Endodermal cell (in vitro differentiated cells): ENCODE measurements at regions not wholly inside any gene's neighbourhood (a gene's known extent, or its start where the extent isn't known, plus 50 kb on each side); places are given as distances from the start of the nearest gene placed in this dataset.

Source experiments
- DNase-seq: peaks from one replicate; pipeline ENCODE4 v3.0.0-alpha.2; 2017
- H3K27ac ChIP-seq: 2 replicates; pipeline ENCODE4 v1.5.1; 2013; ENCODE audit warnings: mild to moderate bottlenecking, low read depth, low read length, moderate library complexity
- H3K27me3 ChIP-seq: 2 replicates; pipeline ENCODE4 v1.6.1; 2013; ENCODE audit warnings: mild to moderate bottlenecking, low read length, moderate library complexity; ENCODE audit not compliant: insufficient read depth, control insufficient read depth, poor library complexity, severe bottlenecking
- H3K36me3 ChIP-seq: 2 replicates; pipeline ENCODE4 v1.7.0; 2013; ENCODE audit warnings: mild to moderate bottlenecking, low read length, moderate library complexity; ENCODE audit not compliant: control insufficient read depth, insufficient read depth
- H3K4me1 ChIP-seq: one replicate; pipeline ENCODE4 v1.7.0; 2013; ENCODE audit warnings: low read length; ENCODE audit not compliant: control insufficient read depth, insufficient read depth
- H3K4me3 ChIP-seq: 2 replicates; pipeline ENCODE4 v1.5.1; 2013; ENCODE audit warnings: mild to moderate bottlenecking, low read length, moderate library complexity
- H3K9ac ChIP-seq: 2 replicates; pipeline ENCODE4 v1.6.1; 2013; ENCODE audit warnings: mild to moderate bottlenecking, low read length, moderate library complexity; ENCODE audit not compliant: poor library complexity, severe bottlenecking; ENCODE audit errors: extremely low read depth
- H3K9me3 ChIP-seq: 2 replicates; pipeline ENCODE4 v1.6.1; 2013; ENCODE audit warnings: mild to moderate bottlenecking, low read length, moderate library complexity; ENCODE audit not compliant: control insufficient read depth
- H3K27ac Mint-ChIP-seq: 2 replicates; pipeline ENCODE4 v1.8.0; 2020; ENCODE audit warnings: mixed read lengths
- H3K27me3 Mint-ChIP-seq: 2 replicates; pipeline ENCODE4 v1.8.0; 2021; ENCODE audit warnings: mild to moderate bottlenecking, mixed read lengths; ENCODE audit not compliant: insufficient read depth
- H3K36me3 Mint-ChIP-seq: 2 replicates; pipeline ENCODE4 v1.8.0; 2020; ENCODE audit warnings: low read depth, mixed read lengths
- H3K4me1 Mint-ChIP-seq: 2 replicates; pipeline ENCODE4 v1.8.0; 2020; ENCODE audit warnings: mixed read lengths
- H3K4me3 Mint-ChIP-seq: 2 replicates; pipeline ENCODE4 v1.8.0; 2020; ENCODE audit warnings: mild to moderate bottlenecking, moderate library complexity, mixed read lengths
- H3K9me3 Mint-ChIP-seq: 2 replicates; pipeline ENCODE4 v1.8.0; 2020; ENCODE audit warnings: mild to moderate bottlenecking, mixed read lengths
- WGBS, 2 experiments: methylation state at CpG; one replicate each; pipeline versions ENCODE4 v1.1.5 to v1.1.7; 2013; ENCODE audit warnings: missing lambda C conversion rate in 2 of 2, mixed read lengths in 1 of 2; ENCODE audit not compliant: insufficient coverage in 1 of 2, insufficient read length in 1 of 2; 5-methylcytosine and 5-hydroxymethylcytosine counted together
- TF ChIP-seq, protein P1 (sequence below): fragments of 200-600 bp; sonication (generic); conservative IDR thresholded peaks from 2 replicates; pipeline ENCODE4 v1.5.0; 2021; ENCODE audit warnings: antibody characterized with exemption, mild to moderate bottlenecking

DNA sequence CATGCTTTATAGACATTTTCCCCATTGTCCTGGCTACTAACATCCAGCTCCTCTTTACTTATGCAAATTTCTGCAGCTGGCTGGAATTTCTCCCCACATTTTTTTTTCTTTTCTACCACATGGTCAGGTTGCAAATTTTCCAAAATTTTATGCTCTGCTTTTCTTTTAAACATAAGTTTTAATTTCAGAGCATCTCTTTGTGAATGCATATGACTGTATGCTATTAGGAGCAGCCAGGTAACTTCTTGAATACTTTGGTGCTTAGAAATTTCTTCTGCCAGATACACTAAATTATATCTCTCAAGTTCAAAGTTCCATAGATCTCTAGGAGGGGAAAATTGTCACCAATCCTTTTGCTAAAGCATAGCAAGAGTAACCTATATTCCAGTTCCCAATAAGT, 365.9 kb downstream of the LRFN5 start:
- H3K9ac ChIP-seq: no peak overlapping the region
- DNase-seq: no peak
- Mint-ChIP-seq H3K4me1 (no peaks in the 10 kb centered on the region), H3K9me3 (peaks cover 22% of the 10 kb centered on the region), H3K4me3 (no peak overlapping the region), H3K36me3 (no peaks in the 10 kb centered on the region), H3K27me3 (no peaks in the 10 kb centered on the region), H3K27ac (no peak overlapping the region)
- TF ChIP-seq, protein P1, sequence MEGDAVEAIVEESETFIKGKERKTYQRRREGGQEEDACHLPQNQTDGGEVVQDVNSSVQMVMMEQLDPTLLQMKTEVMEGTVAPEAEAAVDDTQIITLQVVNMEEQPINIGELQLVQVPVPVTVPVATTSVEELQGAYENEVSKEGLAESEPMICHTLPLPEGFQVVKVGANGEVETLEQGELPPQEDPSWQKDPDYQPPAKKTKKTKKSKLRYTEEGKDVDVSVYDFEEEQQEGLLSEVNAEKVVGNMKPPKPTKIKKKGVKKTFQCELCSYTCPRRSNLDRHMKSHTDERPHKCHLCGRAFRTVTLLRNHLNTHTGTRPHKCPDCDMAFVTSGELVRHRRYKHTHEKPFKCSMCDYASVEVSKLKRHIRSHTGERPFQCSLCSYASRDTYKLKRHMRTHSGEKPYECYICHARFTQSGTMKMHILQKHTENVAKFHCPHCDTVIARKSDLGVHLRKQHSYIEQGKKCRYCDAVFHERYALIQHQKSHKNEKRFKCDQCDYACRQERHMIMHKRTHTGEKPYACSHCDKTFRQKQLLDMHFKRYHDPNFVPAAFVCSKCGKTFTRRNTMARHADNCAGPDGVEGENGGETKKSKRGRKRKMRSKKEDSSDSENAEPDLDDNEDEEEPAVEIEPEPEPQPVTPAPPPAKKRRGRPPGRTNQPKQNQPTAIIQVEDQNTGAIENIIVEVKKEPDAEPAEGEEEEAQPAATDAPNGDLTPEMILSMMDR: no peak
- H3K9me3 ChIP-seq: peaks cover 18% of the 10 kb centered on the region
- no peaks in the 10 kb centered on the region for H3K36me3 ChIP-seq
- no peak overlapping the region for H3K27ac ChIP-seq
- no peak overlapping the region for H3K4me3 ChIP-seq
- H3K27me3 ChIP-seq: no peaks in the 10 kb centered on the region
- H3K4me1 ChIP-seq: no peaks in the 10 kb centered on the region

DNA sequence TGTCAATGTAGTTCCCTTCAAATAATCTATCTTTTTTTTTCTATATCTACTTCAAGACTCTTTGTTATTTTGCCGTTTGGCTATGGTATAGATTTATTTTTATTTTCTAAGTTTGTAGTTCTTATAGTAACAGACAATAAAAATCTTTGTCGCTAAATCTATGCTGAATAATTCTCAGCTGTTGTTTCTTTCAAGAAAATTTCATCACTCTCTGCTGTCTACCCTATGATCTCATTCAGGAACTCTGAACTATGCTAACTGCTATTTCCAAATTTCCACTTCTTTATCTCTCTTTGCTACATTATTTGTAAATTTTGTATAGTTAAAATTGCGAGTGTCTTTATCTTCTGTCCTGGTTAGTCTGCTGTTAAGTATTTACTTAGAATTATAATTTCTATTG, 353.6 kb downstream of the LRFN5 start:
- peaks cover 2% of the 10 kb centered on the region for H3K9me3 Mint-ChIP-seq
- Histone ChIP-seq H3K4me3 (no peak overlapping the region), H3K36me3 (no peaks in the 10 kb centered on the region), H3K27ac (no peak overlapping the region), H3K4me1 (no peaks in the 10 kb centered on the region), H3K9me3 (no peaks in the 10 kb centered on the region), H3K9ac (no peak overlapping the region), H3K27me3 (no peaks in the 10 kb centered on the region)
- WGBS, 2 experiments: 100% methylated on average over 1 of the region's 3 CpGs; no CpG with 5 or more reads in 1 of the 2 experiments
- H3K4me3 Mint-ChIP-seq: no peak overlapping the region
- no peaks in the 10 kb centered on the region for H3K36me3 Mint-ChIP-seq
- no peaks in the 10 kb centered on the region for H3K27me3 Mint-ChIP-seq
- H3K4me1 Mint-ChIP-seq: no peaks in the 10 kb centered on the region
- DNase-seq: no peak
- H3K27ac Mint-ChIP-seq: no peak overlapping the region
- TF ChIP-seq, protein P1: no peak

DNA sequence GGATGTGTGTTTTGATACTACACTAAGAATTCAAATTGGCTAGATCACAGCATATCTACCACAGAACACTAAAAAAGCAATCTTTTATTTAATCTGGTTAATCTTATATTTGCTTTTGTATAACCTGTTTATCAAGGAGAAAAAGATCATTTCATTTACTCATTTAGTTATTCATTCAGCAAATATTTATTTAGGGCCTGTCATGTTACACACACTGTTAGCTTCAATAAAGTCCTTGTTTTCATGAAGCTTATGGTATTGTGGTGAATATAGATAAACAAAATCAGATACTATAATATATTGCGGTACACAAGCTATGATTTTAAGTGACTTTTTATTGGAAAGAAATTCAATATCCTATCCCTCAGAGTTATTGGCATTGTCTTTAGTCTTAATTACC, 350.8 kb downstream of the LRFN5 start:
- DNase-seq: no peak
- Mint-ChIP-seq H3K27ac (no peak overlapping the region), H3K27me3 (no peaks in the 10 kb centered on the region), H3K36me3 (no peaks in the 10 kb centered on the region), H3K4me3 (no peak overlapping the region), H3K9me3 (no peaks in the 10 kb centered on the region), H3K4me1 (no peaks in the 10 kb centered on the region)
- Histone ChIP-seq H3K36me3 (no peaks in the 10 kb centered on the region), H3K4me1 (no peaks in the 10 kb centered on the region), H3K27me3 (no peaks in the 10 kb centered on the region), H3K9ac (no peak overlapping the region), H3K27ac (no peak overlapping the region), H3K9me3 (no peaks in the 10 kb centered on the region), H3K4me3 (no peak overlapping the region)
- WGBS, 2 experiments: no CpG with 5 or more reads among the region's 1 CpG
- TF ChIP-seq, protein P1: no peak
